NCI-H524 (cell line): ENCODE measurements at regions not wholly inside any gene's neighbourhood (a gene's known extent, or its start where the extent isn't known, plus 50 kb on each side); places are given as distances from the start of the nearest gene placed in this dataset.
"Not testable (repeated sequence)": the region's sequence is repeated elsewhere in the genome, so short reads cannot be mapped to it uniquely, and the experiment has no call there.

Experiments used
- DNase-seq, 2 experiments: peaks; one replicate each; lab custom pipeline; 2025; lab: John Stamatoyannopoulos, UW

DNA sequence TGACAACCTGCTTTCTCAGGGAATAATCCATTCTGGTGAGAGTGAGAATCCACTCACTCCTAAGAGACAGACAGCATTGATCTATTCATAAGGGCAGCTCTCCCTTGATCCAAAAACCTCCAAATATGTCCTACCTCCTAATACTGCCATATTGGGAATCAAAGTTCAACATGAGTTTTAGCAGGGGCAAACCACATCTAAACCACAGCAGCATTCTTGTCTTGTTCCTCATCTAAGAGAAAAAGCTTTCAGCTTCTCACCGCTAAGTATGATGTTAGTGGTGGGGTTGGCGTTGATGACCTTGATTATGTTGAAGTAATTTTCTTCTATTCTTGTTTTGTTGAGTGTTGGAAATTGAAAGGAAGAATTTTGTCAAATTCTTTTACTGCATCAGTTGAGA lies 69.6 kb downstream of the SERTM2 start:
- DNase-seq: no peak

DNA sequence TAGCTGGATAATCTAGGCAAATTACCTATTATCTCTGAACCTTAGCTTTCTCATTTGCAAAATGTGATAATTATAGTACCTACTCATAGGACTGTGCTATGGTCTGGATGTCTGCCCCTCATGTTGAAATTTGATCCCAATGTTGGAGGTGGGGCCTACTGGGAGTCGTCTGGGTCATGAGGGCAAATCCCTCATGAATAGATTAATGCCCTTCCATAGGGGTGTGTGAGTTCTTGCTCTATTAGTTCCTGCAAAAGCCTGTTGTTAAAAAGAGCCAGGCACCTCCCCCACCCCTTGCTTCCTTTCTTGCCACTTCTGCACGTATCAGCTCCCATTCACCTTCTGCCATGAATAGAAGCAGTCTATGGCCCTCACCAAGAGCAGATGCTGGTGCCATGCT lies 73.9 kb downstream of the SERTM2 start:
- DNase-seq: peak; percentile 53 to 80

DNA sequence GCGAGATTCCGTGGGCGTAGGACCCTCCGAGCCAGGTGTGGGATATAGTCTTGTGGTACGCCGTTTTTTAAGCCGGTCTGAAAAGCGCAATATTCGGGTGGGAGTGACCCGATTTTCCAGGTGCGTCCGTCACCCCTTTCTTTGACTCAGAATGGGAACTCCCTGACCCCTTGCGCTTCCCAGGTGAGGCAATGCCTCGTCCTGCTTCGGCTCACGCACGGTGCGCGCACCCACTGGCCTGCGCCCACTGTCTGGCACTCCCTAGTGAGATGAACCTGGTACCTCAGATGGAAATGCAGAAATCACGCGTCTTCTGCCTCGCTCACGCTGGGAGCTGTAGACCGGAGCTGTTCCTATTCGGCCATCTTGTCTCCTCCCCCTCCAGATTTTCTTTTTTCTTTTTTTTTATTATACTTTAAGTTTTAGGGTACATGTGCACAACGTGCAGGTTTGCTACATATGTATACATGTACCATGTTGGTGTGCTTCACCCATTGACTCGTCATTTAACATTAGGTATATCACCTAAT lies 83.0 kb downstream of the SERTM2 start:
- DNase-seq: not testable (repeated sequence)

DNA sequence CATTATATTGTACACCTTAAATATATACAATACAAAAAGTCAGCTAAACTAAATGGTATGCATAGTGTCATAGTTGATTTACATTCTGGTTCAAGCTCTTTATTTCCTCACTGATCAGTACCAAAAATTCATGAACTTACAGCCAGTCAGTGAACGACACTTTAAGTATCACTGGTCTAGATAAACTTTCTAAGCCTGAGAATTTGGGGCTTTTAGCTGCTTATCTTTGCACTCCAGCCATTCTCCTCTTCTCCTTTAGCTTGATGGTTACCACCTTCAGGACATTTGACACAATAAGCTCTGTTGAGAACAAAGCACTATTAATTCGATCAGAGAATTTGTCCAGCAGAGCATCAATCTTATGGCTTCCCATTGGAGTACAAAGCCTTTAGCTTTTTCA lies 83.0 kb upstream of the ALG13 start:
- DNase-seq: no peak

DNA sequence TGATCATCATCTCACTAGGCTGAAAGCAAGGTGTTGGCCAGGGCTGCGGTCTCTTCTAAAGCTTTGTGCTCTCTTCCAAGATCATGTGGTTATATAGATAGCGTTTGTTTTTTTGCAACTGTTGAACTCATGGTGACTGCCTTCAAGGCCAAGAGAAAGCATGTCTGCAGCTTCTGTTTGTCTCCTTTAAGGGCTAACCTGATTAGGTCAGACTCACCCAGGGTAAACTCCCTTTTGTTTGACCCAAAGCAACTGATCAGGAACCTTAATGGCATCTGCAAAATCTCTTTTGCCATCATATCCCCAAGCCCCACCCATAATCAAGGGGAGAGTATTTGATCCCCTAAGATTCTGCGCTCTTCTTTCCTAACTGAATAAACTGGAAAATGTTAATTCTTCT lies 72.2 kb upstream of the ALG13 start:
- no peak for DNase-seq

DNA sequence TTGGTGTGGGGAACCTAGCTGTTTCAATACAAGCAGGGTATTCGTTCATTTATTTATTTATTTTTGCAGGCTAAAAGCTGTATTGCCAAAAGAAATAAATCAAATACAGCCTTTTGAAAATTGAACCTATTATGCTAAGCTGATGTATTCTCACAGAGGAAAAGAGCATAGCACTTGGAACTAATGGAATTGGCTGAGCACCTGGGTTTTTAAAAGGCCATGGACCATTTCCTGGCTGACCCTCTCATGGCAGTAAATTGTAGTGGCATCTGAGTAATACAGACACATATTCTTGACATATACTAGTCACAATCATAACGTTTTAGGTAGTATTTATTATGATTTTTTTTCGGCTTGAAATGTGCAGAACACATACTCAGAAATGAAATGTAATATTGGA lies 71.8 kb upstream of the ALG13 start:
- DNase-seq: no peak

DNA sequence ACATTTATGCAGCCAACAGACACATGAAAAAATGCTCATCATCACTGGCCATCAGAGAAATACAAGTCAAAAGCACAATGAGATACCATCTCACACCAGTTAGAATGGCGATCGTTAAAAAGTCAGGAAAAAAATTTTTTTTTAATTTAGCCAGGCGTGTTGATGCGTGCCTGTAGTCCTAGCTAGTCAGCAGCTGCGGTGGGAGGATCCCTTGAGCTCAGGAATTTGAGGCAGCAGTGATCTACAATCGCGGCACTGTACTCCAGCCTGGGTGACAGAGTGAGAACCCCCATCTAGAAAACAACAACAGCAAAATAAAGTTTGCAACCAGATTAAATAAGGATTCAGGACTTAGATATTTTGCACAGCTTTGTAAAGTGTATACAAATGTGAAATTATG lies 65.7 kb upstream of the ALG13 start:
- DNase-seq: no peak

DNA sequence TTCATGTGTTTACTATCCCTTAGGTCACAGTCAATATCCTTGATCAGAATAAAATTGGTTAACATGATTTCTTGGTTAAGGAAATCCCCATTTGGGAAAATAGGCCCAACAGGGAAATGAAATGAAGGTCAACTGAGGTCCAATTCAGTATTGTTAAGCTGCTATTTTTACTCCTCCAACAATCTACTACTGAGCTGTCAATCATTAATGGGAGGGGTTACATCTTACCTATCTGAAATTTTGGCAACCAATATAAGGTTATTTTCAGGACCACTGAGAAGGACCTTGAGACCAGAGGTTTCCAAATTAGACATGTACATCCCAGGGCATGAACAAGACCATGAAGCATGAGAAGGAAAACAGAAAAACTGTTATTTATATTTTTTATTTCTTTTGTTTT lies 64.2 kb upstream of the ALG13 start:
- DNase-seq: no peak

DNA sequence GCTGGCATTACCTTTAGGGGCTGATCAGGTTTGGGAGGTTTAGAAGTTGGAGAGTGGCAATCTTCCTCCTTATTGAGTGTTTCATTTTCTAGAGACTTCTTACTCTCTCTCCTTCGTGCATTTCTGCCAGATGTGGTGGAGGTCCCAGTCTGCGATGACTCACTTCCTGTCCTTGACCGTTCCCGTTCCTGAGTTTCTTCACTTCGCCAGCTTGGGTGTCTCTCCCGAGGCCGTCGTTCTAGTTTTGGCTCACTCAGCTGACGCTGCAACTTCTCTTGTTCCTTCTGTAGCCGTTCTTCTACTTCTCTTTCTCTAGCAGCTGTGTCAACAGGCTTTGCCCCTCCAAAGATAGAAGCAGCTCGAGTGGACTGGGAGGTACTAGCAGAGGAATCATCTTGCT lies 60.9 kb upstream of the ALG13 start:
- DNase-seq: not testable (repeated sequence)

DNA sequence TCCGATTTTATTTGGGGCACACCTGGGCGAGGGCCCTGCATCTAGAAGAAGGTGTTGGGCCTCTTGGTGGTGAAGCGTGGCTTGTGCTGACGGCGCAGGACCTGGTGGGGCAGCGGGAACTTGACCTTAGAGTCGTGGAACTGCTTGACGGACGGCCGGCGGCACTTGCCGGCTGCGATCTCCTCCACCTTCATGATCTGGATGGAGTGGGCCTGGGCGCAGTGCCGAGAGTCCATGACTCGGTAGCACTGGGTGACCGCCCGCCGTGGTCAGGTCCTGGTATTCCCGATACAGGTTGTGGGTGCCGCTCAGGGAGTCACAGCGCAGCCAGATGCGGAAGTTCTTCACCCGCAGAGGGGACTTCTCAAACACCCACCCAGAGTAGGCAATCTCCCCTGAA lies 56.8 kb upstream of the ALG13 start:
- no peak for DNase-seq

DNA sequence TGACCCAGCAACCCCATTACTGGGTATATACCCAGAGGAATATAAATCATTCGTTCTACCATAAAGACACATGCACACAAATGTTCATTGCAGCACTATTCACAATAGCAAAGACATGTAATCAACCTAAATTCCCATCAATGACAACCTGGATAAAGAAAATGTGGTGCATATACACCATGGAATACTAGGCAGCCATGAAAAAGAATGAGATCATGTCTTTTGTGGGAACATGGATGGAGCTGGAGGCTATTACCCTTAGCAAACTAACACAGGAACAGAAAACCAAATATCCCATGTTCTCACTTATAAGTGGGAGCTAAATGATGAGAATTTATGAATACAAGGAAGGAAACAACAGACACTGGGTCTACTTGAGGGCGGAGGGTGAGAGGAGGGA lies 53.7 kb upstream of the ALG13 start:
- not testable (repeated sequence) for DNase-seq
